NCI-H1105 treated with DMSO at 0.1 percent for 48 hours (cell line): ENCODE measurements at regions not wholly inside any gene's neighbourhood (a gene's known extent, or its start where the extent isn't known, plus 50 kb on each side); places are given as distances from the start of the nearest gene placed in this dataset.

Source experiments
- DNase-seq: peaks from one replicate; lab custom pipeline; 2025; lab: John Stamatoyannopoulos, UW

GRCh38 chr22:22076361-22076760, 93.8 kb upstream of the TOP3B start:
- no peak for DNase-seq

- DNase-seq = no peak
Measured at GRCh38 chr22:22075382-22076163, 93.0 kb upstream of the TOP3B start.

GRCh38 chr22:22074634-22075381, 92.2 kb upstream of the TOP3B start:
- no peak for DNase-seq

- no peak for DNase-seq
Measured at GRCh38 chr22:22073769-22074561, 91.4 kb upstream of the TOP3B start.

- DNase-seq = no peak
Measured at GRCh38 chr22:22072169-22072836, 89.7 kb upstream of the TOP3B start.

GRCh38 chr22:22071455-22071854, 88.9 kb upstream of the TOP3B start:
- DNase-seq = no peak

- DNase-seq = no peak
Measured at GRCh38 chr22:22070371-22070824, 87.8 kb upstream of the TOP3B start.

GRCh38 chr22:22069450-22070370, 87.1 kb upstream of the TOP3B start:
- DNase-seq = no peak

- no peak for DNase-seq
Measured at GRCh38 chr22:22068657-22069056, 86.1 kb upstream of the TOP3B start.

- DNase-seq = no peak
Measured at GRCh38 chr22:22068025-22068424, 85.4 kb upstream of the TOP3B start.

GRCh38 chr22:22067192-22067591, 84.6 kb upstream of the TOP3B start:
- DNase-seq = no peak

GRCh38 chr22:22064580-22064979, 82.0 kb upstream of the TOP3B start:
- DNase-seq = no peak

- no peak for DNase-seq
Measured at GRCh38 chr22:22062306-22062793, 79.8 kb upstream of the TOP3B start.

GRCh38 chr22:22061085-22062077, 78.8 kb upstream of the TOP3B start:
- DNase-seq = no peak

GRCh38 chr22:22060200-22061084, 77.9 kb upstream of the TOP3B start:
- DNase-seq = no peak

- DNase-seq = no peak
Measured at GRCh38 chr22:22059291-22060002, 76.9 kb upstream of the TOP3B start.

GRCh38 chr22:22058633-22059290, 76.2 kb upstream of the TOP3B start:
- DNase-seq = no peak
